ENCODE measurements at regions not wholly inside any gene's neighbourhood (a gene's known extent, or its start where the extent isn't known, plus 50 kb on each side); places are given as distances from the start of the nearest gene placed in this dataset.

DNA sequence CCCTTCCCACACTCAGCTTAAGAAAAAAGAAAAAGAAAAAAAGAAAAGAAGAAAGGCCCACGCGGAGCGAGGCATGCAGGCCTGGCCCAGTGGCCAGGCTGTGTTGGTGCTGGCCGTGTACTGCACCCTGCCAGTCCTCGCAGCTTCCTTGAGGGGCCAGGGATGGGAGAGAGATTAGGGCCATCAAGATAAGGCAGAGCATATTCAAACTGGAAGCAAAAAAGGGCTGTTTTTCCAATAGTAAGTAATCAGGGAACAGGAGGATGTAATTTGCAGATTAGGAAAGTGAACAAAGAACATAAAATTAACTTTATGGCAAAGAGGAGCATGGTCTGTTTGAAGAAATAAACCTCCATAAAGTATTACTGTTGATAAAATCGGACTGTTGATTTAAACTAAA is 319.6 kb upstream of the CLINT1 start:
- TF ChIP-seq, protein P1, sequence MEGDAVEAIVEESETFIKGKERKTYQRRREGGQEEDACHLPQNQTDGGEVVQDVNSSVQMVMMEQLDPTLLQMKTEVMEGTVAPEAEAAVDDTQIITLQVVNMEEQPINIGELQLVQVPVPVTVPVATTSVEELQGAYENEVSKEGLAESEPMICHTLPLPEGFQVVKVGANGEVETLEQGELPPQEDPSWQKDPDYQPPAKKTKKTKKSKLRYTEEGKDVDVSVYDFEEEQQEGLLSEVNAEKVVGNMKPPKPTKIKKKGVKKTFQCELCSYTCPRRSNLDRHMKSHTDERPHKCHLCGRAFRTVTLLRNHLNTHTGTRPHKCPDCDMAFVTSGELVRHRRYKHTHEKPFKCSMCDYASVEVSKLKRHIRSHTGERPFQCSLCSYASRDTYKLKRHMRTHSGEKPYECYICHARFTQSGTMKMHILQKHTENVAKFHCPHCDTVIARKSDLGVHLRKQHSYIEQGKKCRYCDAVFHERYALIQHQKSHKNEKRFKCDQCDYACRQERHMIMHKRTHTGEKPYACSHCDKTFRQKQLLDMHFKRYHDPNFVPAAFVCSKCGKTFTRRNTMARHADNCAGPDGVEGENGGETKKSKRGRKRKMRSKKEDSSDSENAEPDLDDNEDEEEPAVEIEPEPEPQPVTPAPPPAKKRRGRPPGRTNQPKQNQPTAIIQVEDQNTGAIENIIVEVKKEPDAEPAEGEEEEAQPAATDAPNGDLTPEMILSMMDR (IDR thresholded peaks at IDR 0.05; ENCODE audit: control extremely low read depth, extremely low read depth, low read depth, missing control alignments), result no peak
- DNase-seq (ENCODE audit: extremely low spot score), result no peak
- ChIA-PET POLR2A (no interaction called here), CTCF (interaction anchor here (2.3 kb wide), 1 partner anchor 8 kb away, joined by 8 read pairs; no protein-coding TSS in a partner anchor)

DNA sequence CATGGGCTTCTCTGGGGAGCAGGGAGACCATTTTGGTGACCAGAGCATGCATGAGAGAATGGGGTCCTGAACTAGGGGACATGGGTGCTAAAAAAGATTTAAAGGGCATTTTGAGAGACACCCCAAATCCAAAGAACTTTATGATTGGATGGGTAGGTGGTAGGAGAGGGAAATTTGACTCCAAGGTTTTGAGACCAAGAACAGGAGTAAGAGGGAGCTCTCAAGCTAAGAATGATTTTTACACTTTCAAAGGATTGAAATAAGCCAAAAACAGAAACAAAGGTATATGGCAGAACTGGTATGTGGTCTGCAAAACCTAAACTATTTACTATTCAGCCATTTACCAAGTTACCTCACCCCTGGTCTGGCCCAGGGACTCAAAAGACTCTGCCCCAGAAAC is 318.2 kb upstream of the CLINT1 start:
- ChIA-PET POLR2A (no interaction called here), CTCF (interaction anchor here (1.0 to 8.2 kb wide), 5 partner anchors 17 to 927 kb away, joined by 3 to 125 read pairs (median 3); no protein-coding TSS in a partner anchor)
- TF ChIP-seq, protein P1 (IDR thresholded peaks at IDR 0.05; ENCODE audit: control extremely low read depth, extremely low read depth, low read depth, missing control alignments), result no peak
- no peak for DNase-seq (ENCODE audit: extremely low spot score)

DNA sequence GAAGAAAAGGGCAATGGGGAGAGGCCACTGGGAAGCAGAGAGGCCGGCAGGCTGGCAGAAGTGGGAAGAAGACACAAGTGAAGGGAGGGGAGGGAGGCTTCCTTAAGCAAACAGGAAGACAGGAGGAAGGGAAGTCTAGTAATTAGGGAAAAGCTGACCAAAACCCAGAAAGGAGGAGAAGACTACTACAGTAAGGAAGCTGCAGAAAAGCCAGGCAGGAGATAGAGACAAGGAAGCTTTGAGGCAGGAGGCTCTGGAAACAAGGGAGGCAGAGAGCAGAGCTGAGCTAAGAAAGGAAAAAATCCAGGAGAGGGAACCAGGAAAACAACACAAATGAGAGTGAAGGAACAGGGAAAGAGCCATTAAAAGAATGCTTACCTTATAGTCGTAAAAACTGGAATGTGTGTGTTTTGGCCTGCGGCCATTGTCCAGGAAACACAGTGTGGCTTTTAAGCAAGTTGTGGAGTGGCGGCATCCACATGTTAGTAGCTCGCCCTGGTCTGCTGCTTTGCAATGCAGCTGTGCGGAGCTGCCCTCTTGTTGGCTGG is 317.1 kb upstream of the CLINT1 start:
- DNase-seq (ENCODE audit: extremely low spot score), result no peak
- TF ChIP-seq, protein P1 (IDR thresholded peaks at IDR 0.05; ENCODE audit: control extremely low read depth, extremely low read depth, low read depth, missing control alignments), result no peak
- POLR2A ChIA-PET, result no interaction called here
- CTCF ChIA-PET, result interaction anchor here (0.8 to 8.2 kb wide), 20 partner anchors 9 to 956 kb away, joined by 3 to 125 read pairs (median 4); no protein-coding TSS in a partner anchor

DNA sequence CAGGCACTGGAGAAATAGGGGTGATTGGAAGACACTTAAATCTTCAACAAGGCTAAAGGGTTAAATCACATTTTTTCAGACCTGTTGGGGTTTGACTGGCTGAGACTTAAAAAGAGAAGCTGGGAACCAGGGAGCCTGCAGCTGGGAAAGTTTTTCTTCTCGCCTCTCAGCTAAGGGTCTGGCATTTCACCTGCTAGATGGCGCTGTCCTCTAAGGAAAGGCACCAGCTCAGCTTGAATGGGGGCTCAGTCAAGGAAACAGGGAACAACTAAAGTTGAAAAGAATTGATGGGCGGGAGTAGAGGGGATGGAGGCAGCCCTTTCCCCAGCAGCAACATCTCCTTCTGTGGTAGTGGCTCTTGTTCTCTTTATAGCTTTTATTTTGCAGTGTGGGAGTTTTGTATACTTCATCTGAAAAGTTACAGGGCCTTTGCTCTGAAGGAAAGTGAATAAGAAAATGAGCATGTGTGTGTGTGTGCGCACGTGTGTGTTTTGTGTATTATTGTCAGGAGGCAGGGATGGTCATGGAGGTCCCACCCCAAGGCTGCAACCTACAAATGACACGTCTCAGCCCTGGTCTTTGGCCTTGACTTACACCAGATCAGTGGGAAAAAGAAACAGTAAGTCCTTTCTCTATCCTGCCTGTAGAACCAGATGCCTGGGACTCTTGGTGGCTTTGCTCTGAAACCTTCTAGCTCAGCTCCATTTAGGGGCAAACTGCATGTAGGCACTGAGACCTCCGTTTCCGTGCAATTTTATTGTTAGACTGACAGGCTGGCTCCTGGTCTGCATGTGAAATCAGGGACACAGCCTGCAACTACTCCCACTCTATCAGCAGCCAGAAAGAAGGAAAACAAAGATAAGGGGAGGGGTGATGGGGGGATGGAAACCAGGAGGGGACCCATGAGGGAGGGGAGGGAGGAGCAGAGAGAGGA is 316.2 kb upstream of the CLINT1 start:
- CTCF ChIA-PET, result interaction anchor here (0.6 to 8.2 kb wide), 59 partner anchors 9 to 961 kb away, joined by 3 to 125 read pairs (median 4); no protein-coding TSS in a partner anchor
- peak; percentile 75 for DNase-seq (ENCODE audit: extremely low spot score)
- TF ChIP-seq, protein P1 (IDR thresholded peaks at IDR 0.05; ENCODE audit: control extremely low read depth, extremely low read depth, low read depth, missing control alignments), result peak; percentile 89
- POLR2A ChIA-PET, result interaction anchor here (0.5 kb wide), 1 partner anchor 205 kb away, joined by 4 read pairs; no protein-coding TSS in a partner anchor

DNA sequence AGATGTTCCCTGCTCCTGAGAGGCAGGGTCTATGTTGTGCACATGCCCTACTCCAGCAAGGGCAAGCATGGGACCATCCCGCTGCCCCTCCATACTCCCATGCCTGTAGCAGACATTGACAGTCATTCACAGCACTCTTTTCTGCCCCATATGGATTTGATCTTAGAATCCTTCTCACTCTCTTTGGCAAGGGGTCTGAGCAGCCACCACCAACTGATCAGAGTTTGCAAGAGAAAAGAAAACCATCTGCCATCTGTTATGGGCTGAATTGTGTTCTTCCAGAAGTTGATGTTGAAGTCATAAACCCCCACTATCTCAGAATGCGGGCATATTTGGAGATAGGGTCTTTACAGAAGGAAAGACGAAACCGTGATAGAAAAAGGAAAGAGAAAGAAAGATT is 315.1 kb upstream of the CLINT1 start:
- CTCF ChIA-PET, result interaction anchor here (0.8 to 8.2 kb wide), 16 partner anchors 17 to 958 kb away, joined by 3 to 125 read pairs (median 6); no protein-coding TSS in a partner anchor
- no peak for DNase-seq (ENCODE audit: extremely low spot score)
- POLR2A ChIA-PET, result no interaction called here
- TF ChIP-seq, protein P1 (IDR thresholded peaks at IDR 0.05; ENCODE audit: control extremely low read depth, extremely low read depth, low read depth, missing control alignments), result no peak

DNA sequence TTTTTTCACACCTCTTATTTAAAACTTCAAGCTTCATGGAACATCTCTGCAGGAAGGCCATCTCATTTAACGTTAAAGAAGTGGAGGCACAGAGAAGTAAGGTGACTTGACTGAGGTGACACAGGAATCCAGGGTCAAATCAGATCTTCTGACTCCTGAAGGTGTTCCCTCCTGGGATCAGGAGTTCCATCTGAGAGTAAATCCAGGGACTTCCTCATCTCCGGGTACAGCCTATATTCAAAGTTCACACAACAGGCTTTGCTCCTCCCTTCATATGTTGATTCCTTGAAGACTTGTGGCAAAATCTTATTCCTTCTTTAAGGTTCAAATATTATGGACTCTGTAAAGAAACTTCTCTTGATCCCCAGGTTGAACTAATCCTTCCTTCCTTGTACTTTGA is 313.1 kb upstream of the CLINT1 start:
- TF ChIP-seq, protein P1 (IDR thresholded peaks at IDR 0.05; ENCODE audit: control extremely low read depth, extremely low read depth, low read depth, missing control alignments), result no peak
- POLR2A ChIA-PET, result no interaction called here
- DNase-seq (ENCODE audit: extremely low spot score), result no peak
- CTCF ChIA-PET, result interaction anchor here (1.2 to 8.2 kb wide), 8 partner anchors 11 to 932 kb away, joined by 4 to 125 read pairs (median 7); no protein-coding TSS in a partner anchor
